Esophagus squamous epithelium (tissue), 5 donors: ENCODE measurements at regions not wholly inside any gene's neighbourhood (a gene's known extent, or its start where the extent isn't known, plus 50 kb on each side); places are given as distances from the start of the nearest gene placed in this dataset.

Experiments
- DNase-seq: peaks from one replicate; lab custom pipeline; 2025; lab: John Stamatoyannopoulos, UW
- H3K27ac ChIP-seq, 4 donors: fragments of 200-600 bp; sonication (generic); one replicate each; pipeline ENCODE4 v1.5.1; 2016 to 2019; ENCODE audit warnings: mild to moderate bottlenecking in 1 of 4
- H3K27me3 ChIP-seq, 4 donors: fragments of 200-600 bp; sonication (generic); 1 replicate in 3 of 4; 2 replicates in 1 of 4; pipeline versions ENCODE4 v1.5.1 to v1.6.0; 2017 to 2021; ENCODE audit warnings: antibody characterized with exemption in 1 of 4
- H3K36me3 ChIP-seq, 3 donors: fragments of 200-600 bp; sonication (generic); one replicate each; pipeline ENCODE4 v1.5.1; 2016 to 2019
- H3K4me1 ChIP-seq, 3 donors: fragments of 200-600 bp; sonication (generic); one replicate each; pipeline ENCODE4 v1.5.1; 2017 to 2019
- H3K4me3 ChIP-seq, 4 donors: fragments of 200-600 bp; sonication (generic); 1 replicate in 3 of 4; 2 replicates in 1 of 4; pipeline ENCODE4 v1.5.1; 2016 to 2019; ENCODE audit warnings: mild to moderate bottlenecking in 2 of 4, moderate library complexity in 1 of 4
- H3K9me3 ChIP-seq, 3 donors: fragments of 200-600 bp; sonication (generic); one replicate each; pipeline ENCODE4 v1.5.1; 2016 to 2019
- POLR2A ChIP-seq, 4 donors: fragments of 450-650 bp; IDR thresholded peaks; one replicate each; pipeline ENCODE4 v1.6.1; 2017; ENCODE audit warnings: antibody characterized with exemption in 4 of 4, mild to moderate bottlenecking in 4 of 4, moderate library complexity in 3 of 4
- WGBS, 2 donors: methylation state at CpG; one replicate each; pipeline ENCODE4 v1.1.5; 2018; 5-methylcytosine and 5-hydroxymethylcytosine counted together
- intact Hi-C: fragments of 100-400 bp; cut with DNase I; formaldehyde crosslinking; loops from one replicate; pipeline ENCODE4 v1.15.0; 2022
- TF ChIP-seq, protein P1 (sequence below), 6 experiments: fragments of 450-650 bp in 4 of 6; fragments of 200-600 bp in 2 of 6; sonication (generic) in 2 of 6; IDR thresholded peaks; one replicate each; pipeline ENCODE4 v1.5.1; 2016 to 2019; ENCODE audit warnings: antibody characterized with exemption in 6 of 6, mild to moderate bottlenecking in 4 of 6, moderate library complexity in 4 of 6
- donor health status: DM: yes; HTN: yes; CAD: no.

DNA sequence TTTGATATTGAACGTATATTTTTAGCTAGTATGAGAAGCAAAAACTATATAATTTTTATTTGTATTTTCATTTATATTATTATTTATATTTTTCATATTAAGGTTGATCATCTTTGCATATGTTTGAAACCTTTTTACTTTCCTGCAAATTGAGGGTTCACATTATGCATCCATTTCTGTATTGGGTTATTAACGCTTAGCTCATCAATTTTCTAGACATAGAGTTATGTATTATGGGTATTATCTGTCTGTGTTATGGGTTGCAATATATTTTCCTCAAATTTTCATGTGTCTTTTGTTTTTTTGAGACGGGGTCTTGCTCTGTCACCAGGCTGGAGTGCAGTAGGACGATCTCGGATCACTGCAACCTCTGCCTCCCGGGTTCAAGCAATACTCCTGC, 2377.0 kb upstream of the WWC1 start:
- Histone ChIP-seq H3K4me3 (no peak overlapping the region), H3K36me3 (no peaks in the 10 kb centered on the region), H3K9me3 (no peaks in the 10 kb centered on the region), H3K27me3 (no peaks in the 10 kb centered on the region), H3K4me1 (no peaks in the 10 kb centered on the region), H3K27ac (no peak overlapping the region)
- WGBS, 2 donors = 86 to 89% methylated on average over 6 of the region's 6 CpGs
- TF ChIP-seq, protein P1, sequence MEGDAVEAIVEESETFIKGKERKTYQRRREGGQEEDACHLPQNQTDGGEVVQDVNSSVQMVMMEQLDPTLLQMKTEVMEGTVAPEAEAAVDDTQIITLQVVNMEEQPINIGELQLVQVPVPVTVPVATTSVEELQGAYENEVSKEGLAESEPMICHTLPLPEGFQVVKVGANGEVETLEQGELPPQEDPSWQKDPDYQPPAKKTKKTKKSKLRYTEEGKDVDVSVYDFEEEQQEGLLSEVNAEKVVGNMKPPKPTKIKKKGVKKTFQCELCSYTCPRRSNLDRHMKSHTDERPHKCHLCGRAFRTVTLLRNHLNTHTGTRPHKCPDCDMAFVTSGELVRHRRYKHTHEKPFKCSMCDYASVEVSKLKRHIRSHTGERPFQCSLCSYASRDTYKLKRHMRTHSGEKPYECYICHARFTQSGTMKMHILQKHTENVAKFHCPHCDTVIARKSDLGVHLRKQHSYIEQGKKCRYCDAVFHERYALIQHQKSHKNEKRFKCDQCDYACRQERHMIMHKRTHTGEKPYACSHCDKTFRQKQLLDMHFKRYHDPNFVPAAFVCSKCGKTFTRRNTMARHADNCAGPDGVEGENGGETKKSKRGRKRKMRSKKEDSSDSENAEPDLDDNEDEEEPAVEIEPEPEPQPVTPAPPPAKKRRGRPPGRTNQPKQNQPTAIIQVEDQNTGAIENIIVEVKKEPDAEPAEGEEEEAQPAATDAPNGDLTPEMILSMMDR (IDR thresholded peaks at IDR 0.05) = no peak
- TF ChIP-seq POLR2A (IDR thresholded peaks at IDR 0.05) = no peak
- intact Hi-C loops = no loop called here
- no peak for DNase-seq

DNA sequence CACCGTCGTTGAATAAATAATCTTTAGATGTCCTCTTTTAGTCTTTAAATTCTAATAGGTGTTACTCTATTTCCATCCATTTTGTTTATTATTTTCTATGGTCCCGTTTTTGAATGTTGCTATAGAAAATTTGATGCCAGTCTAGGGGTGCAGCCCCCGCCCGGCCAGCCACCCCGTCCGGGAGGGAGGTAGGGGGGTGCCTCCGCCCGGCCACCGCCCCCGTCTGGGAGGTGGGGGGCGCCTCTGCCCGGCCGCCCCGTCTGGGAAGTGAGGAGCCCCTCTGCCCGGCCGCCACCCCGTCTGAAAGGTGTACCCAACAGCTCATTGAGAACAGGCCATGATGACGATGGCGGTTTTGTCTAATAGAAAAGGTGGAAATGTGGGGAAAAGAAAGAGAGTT, 2372.2 kb upstream of the WWC1 start:
- Histone ChIP-seq H3K27me3 (no peaks in the 10 kb centered on the region), H3K36me3 (no peaks in the 10 kb centered on the region), H3K4me1 (no peaks in the 10 kb centered on the region), H3K27ac (no peak overlapping the region), H3K9me3 (no peaks in the 10 kb centered on the region), H3K4me3 (no peak overlapping the region)
- 81 to 83% methylated on average over 7 to 8 of the region's 20 CpGs for WGBS, 2 donors
- no peak for DNase-seq
- no peak for TF ChIP-seq POLR2A (IDR thresholded peaks at IDR 0.05)
- TF ChIP-seq, protein P1 (IDR thresholded peaks at IDR 0.05) = no peak
- intact Hi-C loops = no loop called here

DNA sequence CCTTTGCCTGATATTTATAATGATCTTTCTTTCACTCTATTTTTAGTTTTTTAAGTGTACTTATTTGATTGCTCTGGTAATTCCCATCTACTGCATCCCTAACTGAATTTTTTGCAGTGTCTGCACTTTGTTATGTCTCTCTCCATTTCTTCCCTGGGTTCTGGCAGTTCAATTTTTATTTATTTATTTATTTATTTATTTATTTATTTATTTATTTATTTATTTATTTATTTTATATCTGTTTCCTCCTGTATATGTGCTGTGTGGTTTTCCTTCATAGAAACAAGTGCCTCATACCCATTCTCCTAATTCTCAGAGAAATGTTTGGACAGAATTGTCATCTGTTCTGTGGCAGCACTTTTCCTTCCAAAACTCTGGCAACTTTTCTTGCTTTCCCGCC, 2370.8 kb upstream of the WWC1 start:
- intact Hi-C loops = no loop called here

DNA sequence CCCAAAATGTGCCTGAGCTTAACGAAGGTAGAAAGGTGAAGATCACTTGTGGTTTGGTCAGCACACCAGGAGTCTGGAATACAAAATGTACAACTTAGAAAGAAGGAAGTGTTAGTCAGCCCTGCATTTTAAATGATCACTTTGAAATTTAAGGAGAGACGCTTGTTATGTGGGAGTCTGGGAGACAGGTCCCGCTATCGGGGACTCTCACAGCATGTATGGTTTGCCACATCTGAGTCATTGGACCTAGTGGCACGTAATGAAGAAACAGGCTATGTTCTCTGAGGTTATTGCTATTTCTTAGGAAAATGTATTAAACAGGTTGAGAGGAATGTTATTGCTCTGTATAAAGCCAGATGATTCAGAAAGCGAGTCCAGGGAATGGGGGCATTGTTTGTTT, 2362.5 kb upstream of the WWC1 start:
- H3K4me3 ChIP-seq = no peak overlapping the region
- WGBS, 2 donors = 74 to 75% methylated on average over 6 of the region's 6 CpGs
- no peaks in the 10 kb centered on the region for H3K4me1 ChIP-seq
- H3K36me3 ChIP-seq = no peaks in the 10 kb centered on the region
- TF ChIP-seq, protein P1 (IDR thresholded peaks at IDR 0.05) = no peak
- TF ChIP-seq POLR2A (IDR thresholded peaks at IDR 0.05) = no peak
- intact Hi-C loops = no loop called here
- no peak for DNase-seq
- peaks cover 0 to 6% (median 0%) of the 10 kb centered on the region in 3 donors for H3K9me3 ChIP-seq
- no peaks in the 10 kb centered on the region for H3K27me3 ChIP-seq
- no peak overlapping the region for H3K27ac ChIP-seq

More for the DNA sequence above, 2370.8 kb upstream of the WWC1 start:
- H3K27ac ChIP-seq = no peak overlapping the region
- no peak for TF ChIP-seq POLR2A (IDR thresholded peaks at IDR 0.05)
- TF ChIP-seq, protein P1 (IDR thresholded peaks at IDR 0.05) = no peak
- no peaks in the 10 kb centered on the region for H3K4me1 ChIP-seq
- no peak for DNase-seq
- H3K36me3 ChIP-seq = no peaks in the 10 kb centered on the region
- H3K27me3 ChIP-seq = no peaks in the 10 kb centered on the region
- WGBS, 2 donors = 84 to 89% methylated on average over 1 of the region's 1 CpG
- no peaks in the 10 kb centered on the region for H3K9me3 ChIP-seq
- no peak overlapping the region for H3K4me3 ChIP-seq

DNA sequence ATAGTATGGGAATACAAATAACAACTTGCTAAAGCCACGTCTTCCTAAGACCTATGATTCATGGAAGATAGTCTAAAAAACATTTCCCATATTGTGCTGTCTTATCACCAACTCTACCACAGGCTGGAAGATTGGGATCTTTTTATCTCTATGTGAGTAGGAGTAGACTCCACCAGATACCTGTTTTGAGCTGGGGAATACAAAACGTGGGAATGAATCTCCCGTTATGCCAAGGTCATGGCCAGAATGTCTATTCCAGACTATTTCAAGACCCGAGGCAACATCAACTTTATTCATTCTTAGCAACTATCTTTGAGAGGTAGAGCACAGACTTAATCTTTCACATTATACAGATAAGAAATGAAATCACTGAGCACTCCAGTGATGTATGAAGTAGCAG, 2350.9 kb upstream of the WWC1 start:
- Histone ChIP-seq H3K4me1 (no peaks in the 10 kb centered on the region), H3K4me3 (no peak overlapping the region), H3K36me3 (no peaks in the 10 kb centered on the region), H3K27me3 (no peaks in the 10 kb centered on the region), H3K27ac (no peak overlapping the region), H3K9me3 (peaks cover 0 to 6% (median 0%) of the 10 kb centered on the region in 3 donors)
- DNase-seq = no peak
- WGBS, 2 donors = 56 to 57% methylated on average over 4 of the region's 4 CpGs
- intact Hi-C loops = no loop called here
- TF ChIP-seq, protein P1 (IDR thresholded peaks at IDR 0.05) = no peak
- no peak for TF ChIP-seq POLR2A (IDR thresholded peaks at IDR 0.05)
